ENCODE measurements at regions not wholly inside any gene's neighbourhood (a gene's known extent, or its start where the extent isn't known, plus 50 kb on each side); places are given as distances from the start of the nearest gene placed in this dataset.

GRCh38 chr10:60605476-60605875 lies 172.8 kb upstream of the CDK1 start:
- DNase-seq = no peak
- Histone ChIP-seq H3K36me3 (no peaks in the 10 kb centered on the region), H3K9me3 (ENCODE audit: severe bottlenecking) (no peaks in the 10 kb centered on the region), H3K27me3 (ENCODE audit: insufficient read depth, low read depth, severe bottlenecking) (no peaks in the 10 kb centered on the region), H3K27ac (no peak overlapping the region), H3K4me3 (ENCODE audit: low read depth, low read length) (no peak overlapping the region)
- TF ChIP-seq, protein P1, sequence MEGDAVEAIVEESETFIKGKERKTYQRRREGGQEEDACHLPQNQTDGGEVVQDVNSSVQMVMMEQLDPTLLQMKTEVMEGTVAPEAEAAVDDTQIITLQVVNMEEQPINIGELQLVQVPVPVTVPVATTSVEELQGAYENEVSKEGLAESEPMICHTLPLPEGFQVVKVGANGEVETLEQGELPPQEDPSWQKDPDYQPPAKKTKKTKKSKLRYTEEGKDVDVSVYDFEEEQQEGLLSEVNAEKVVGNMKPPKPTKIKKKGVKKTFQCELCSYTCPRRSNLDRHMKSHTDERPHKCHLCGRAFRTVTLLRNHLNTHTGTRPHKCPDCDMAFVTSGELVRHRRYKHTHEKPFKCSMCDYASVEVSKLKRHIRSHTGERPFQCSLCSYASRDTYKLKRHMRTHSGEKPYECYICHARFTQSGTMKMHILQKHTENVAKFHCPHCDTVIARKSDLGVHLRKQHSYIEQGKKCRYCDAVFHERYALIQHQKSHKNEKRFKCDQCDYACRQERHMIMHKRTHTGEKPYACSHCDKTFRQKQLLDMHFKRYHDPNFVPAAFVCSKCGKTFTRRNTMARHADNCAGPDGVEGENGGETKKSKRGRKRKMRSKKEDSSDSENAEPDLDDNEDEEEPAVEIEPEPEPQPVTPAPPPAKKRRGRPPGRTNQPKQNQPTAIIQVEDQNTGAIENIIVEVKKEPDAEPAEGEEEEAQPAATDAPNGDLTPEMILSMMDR (IDR thresholded peaks at IDR 0.05; ENCODE audit: low read depth, low read length) = no peak

DNA sequence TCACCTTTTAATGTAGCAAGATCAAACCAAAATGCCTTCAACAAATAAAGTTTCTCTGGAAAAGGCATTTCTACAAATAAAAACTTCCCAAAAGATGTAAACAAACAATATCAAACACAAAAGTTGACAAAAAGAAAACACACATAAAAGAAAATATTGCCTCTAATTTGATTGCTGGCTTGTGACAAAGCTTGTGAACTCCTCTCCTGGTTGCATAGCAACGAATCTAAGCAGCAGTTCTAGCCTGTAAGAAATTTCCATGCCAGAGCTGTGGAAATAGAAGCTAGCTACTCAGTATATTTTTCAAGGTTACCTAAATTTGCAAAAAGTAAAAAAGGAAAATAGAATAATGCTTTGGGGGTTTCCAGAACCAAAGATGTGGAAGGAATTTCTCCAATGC lies 173.9 kb upstream of the CDK1 start:
- H3K4me3 ChIP-seq (ENCODE audit: low read depth, low read length) = no peak overlapping the region
- H3K36me3 ChIP-seq = no peaks in the 10 kb centered on the region
- H3K27me3 ChIP-seq (ENCODE audit: insufficient read depth, low read depth, severe bottlenecking) = no peaks in the 10 kb centered on the region
- TF ChIP-seq, protein P1 (IDR thresholded peaks at IDR 0.05; ENCODE audit: low read depth, low read length) = no peak
- H3K27ac ChIP-seq = no peak overlapping the region
- no peaks in the 10 kb centered on the region for H3K9me3 ChIP-seq (ENCODE audit: severe bottlenecking)
- DNase-seq = no peak

GRCh38 chr10:60597513-60597912 lies 180.8 kb upstream of the CDK1 start:
- no peaks in the 10 kb centered on the region for H3K36me3 ChIP-seq
- no peak overlapping the region for H3K4me3 ChIP-seq (ENCODE audit: low read depth, low read length)
- TF ChIP-seq, protein P1 (IDR thresholded peaks at IDR 0.05; ENCODE audit: low read depth, low read length) = no peak
- no peak for DNase-seq
- H3K27me3 ChIP-seq (ENCODE audit: insufficient read depth, low read depth, severe bottlenecking) = no peaks in the 10 kb centered on the region
- no peaks in the 10 kb centered on the region for H3K9me3 ChIP-seq (ENCODE audit: severe bottlenecking)
- H3K27ac ChIP-seq = no peak overlapping the region

- Histone ChIP-seq H3K27me3 (ENCODE audit: insufficient read depth, low read depth, severe bottlenecking) (no peaks in the 10 kb centered on the region), H3K36me3 (no peaks in the 10 kb centered on the region), H3K27ac (no peak overlapping the region), H3K9me3 (ENCODE audit: severe bottlenecking) (no peaks in the 10 kb centered on the region), H3K4me3 (ENCODE audit: low read depth, low read length) (no peak overlapping the region)
- DNase-seq = no peak
- TF ChIP-seq, protein P1 (IDR thresholded peaks at IDR 0.05; ENCODE audit: low read depth, low read length) = no peak
Measured at GRCh38 chr10:60595852-60596251, 182.4 kb upstream of the CDK1 start.

- no peaks in the 10 kb centered on the region for H3K27me3 ChIP-seq (ENCODE audit: insufficient read depth, low read depth, severe bottlenecking)
- no peaks in the 10 kb centered on the region for H3K9me3 ChIP-seq (ENCODE audit: severe bottlenecking)
- H3K36me3 ChIP-seq = no peaks in the 10 kb centered on the region
- DNase-seq = no peak
- H3K27ac ChIP-seq = no peak overlapping the region
- H3K4me3 ChIP-seq (ENCODE audit: low read depth, low read length) = no peak overlapping the region
- TF ChIP-seq, protein P1 (IDR thresholded peaks at IDR 0.05; ENCODE audit: low read depth, low read length) = no peak
Measured at GRCh38 chr10:60594476-60595051, 183.7 kb upstream of the CDK1 start.

- no peak for DNase-seq
- no peaks in the 10 kb centered on the region for H3K27me3 ChIP-seq (ENCODE audit: insufficient read depth, low read depth, severe bottlenecking)
- TF ChIP-seq, protein P1 (IDR thresholded peaks at IDR 0.05; ENCODE audit: low read depth, low read length) = no peak
- no peak overlapping the region for H3K27ac ChIP-seq
- H3K36me3 ChIP-seq = no peaks in the 10 kb centered on the region
- no peak overlapping the region for H3K4me3 ChIP-seq (ENCODE audit: low read depth, low read length)
- H3K9me3 ChIP-seq (ENCODE audit: severe bottlenecking) = no peaks in the 10 kb centered on the region
Measured at GRCh38 chr10:60591119-60591518, 187.2 kb upstream of the CDK1 start.
